Activated CD8-positive, alpha-beta memory T cell treated with anti-CD3 and anti-CD28 coated beads for 1 hour (primary cell): ENCODE measurements at regions not wholly inside any gene's neighbourhood (a gene's known extent, or its start where the extent isn't known, plus 50 kb on each side); places are given as distances from the start of the nearest gene placed in this dataset.
"Not testable (repeated sequence)": the region's sequence is repeated elsewhere in the genome, so short reads cannot be mapped to it uniquely, and the experiment has no call there.

Experiments used
- DNase-seq, 2 donors: peaks; one replicate each; pipeline ENCODE4 v3.0.0-alpha.2; 2020; ENCODE audit warnings: low read depth in 1 of 2; ENCODE audit errors: extremely low read depth in 1 of 2

DNA sequence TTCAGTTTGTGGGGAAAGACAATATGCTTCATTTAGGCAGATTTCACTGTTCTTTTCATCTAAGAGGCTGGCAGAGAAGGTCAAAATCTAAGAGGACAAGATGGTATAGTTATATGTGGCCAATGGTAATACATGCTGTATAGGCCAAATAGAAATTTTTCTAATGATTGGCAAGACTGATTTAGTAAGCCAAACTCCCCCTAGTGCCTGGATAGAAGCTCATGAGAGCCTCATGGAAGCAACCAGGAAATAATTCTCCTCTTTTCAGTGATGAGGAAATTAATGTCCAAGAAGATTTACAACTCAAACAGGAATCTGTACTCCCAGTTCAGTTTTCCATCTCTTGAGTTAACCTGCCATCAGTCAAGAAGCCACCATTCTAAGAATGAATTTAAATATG lies 253.6 kb upstream of the PHF14 start:
- DNase-seq = no peak

DNA sequence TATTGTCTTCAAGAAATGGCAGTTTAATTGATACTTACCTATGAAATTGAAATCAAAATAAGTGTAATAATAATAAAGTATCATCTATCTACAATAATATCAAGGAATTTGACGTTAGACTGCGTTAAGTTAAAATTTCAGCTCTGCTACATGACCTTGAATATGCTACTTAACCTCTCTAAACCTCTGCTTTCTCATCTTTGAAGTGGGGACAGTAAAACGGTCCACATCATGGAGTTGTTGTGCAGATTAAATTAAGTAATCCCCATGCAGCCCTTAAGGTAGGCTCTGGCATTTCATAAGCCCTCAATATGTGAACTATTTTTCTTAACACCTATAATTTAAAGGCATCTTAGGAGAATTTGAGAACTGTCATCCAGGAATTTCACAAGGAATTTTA lies 252.4 kb upstream of the PHF14 start:
- no peak for DNase-seq

DNA sequence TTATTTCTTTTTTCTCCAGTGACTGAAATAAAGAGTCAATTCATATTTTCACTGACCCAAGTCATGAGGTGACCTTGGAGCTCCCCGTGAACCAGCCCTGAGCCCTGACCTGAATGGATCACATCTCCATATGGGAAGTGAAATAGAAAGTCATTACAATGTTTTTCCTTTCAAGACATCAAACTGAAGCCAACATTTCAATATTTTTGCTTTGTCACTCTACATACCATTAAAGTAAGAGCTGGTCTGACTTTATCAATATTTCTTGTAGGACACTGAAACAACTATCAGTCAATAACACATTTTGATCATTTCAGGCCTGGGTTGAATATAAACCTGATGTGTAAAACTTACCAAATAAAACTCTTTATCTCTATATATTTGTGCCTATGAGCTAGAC lies 249.8 kb upstream of the PHF14 start:
- DNase-seq = no peak

DNA sequence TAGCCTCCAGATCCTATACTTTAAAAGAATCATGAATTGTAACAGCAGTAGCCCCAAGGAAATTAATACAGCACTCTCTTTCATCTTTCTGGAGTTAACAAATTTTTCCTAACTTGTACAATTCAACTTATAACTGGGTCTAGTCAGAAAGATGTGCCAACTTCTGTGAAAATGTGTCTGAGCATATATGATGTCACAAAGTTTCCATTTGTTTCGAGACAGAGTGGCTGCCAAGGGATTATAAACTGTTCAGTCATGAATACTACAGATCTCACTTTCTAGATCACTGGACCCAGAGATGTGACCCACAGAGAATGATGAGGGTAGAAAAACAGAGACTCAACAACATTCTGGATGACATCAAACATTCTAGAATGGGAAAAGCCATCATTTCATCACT lies 249.2 kb upstream of the PHF14 start:
- no peak for DNase-seq

DNA sequence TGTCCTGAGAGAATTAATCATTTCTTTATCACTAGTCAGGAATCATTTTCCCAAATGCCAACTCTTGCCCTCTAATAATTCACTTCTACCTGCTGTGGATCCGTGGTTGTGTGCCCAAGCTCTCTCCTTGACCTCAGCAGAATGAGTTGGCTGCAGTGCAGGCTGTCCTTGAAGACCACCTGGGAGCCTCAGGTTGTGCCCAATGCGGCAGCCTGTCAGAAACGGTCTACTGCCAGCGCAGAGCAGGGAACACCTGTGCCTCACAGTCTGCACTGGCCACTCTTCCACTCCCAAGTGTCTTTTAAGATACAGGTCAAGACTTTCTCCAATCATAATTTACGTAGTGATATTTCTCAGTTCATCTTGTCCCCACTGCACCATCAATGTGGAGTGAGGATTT lies 246.0 kb upstream of the PHF14 start:
- no peak for DNase-seq

DNA sequence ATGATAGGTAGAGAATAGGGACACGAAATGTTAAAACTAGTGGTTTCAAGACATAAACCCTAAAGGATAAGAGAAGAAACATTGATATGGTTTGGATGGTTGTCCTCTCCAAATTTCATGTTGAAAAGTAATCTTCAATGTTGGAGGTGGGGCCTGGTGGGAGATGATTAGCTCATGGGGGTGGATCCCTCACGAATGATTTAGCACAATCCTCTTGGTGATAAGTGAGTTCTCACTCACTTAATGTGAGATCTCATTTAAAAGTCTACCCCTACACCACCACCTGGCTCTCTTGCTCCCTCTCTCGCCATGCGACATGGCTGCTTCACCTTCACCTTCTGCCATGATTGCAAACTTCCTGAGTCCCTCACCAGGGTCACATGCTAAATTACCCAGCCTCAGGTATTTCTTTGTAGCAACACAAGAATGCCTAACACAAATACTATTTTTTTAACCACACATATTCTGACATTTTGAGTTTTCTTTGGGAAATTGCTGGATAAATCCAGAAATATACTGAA lies 242.4 kb upstream of the PHF14 start:
- no peak for DNase-seq

DNA sequence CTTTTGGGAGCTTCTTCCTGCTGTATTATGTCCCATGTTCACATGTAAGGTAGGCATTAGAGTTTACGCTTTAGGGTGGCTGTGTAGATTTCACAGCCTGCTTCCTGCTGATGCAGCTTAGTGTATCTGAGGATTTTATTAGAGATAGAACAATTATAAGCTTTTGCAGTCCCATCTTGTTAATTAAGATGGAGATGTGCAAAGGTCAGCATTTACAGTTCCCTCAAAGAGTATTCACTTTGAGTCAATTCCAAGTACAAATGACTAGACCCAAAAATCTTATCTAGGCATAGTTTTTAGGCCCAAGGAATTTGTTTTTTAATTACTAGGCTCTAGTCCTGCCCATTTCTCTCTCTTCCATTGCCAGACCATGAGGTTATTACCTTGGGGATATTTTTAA lies 239.9 kb upstream of the PHF14 start:
- no peak for DNase-seq

DNA sequence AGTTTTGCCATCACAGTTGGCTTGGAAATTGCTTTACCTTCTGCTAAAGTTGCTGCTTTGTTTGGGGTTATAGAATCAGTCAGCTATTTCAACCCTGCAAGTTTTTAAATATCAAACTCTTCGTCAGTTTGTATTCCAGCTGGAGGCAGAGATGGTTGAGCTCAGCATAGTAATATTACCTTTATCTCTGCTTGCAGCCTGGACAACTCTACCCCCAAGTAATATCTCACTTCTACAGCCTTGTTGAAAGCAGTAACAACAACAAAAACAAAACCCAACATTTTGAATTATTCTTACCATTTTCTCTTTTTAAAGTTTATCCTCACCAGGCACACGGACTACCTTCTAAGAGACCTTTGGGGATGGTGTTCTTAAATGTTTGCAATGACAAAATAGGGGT lies 239.1 kb upstream of the PHF14 start:
- no peak for DNase-seq

DNA sequence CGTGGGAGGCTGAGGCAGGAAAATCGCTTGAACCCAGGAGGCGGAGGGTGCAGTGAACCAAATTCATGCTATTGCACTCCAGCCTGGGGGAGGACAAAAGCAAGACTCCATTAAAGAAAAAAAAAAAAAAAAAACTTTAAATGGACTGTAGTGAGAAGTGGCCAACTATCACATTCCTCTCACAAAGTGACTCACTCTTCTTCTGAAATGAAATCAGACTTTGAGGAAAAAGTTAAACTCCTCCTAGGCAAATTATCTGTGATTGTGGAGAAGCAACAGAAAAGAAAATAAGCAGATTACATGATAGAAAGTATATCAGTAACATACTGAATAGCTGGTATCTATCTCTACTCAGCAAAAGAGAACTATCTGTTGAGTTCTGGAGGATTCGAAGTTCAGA lies 234.3 kb upstream of the PHF14 start:
- DNase-seq = no peak

DNA sequence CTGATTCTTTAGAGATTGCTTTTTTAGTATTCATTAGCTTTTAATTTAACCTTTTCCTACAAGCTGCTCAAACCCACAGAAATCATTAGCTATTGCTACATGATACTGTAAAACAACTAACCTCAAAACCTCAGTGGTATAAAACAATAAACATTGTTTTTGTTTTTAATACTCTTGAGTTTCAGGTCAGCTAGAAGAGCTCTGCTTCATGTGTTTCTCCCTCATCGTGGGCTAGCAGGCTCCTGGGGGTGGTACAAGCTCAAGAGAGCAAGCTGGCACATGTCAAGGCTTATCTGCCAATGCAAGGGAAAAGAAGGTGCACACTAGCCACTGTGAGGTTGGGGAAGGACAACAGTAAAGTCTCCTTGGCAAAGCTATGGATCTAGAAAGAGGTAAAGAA lies 232.9 kb upstream of the PHF14 start:
- DNase-seq = no peak

DNA sequence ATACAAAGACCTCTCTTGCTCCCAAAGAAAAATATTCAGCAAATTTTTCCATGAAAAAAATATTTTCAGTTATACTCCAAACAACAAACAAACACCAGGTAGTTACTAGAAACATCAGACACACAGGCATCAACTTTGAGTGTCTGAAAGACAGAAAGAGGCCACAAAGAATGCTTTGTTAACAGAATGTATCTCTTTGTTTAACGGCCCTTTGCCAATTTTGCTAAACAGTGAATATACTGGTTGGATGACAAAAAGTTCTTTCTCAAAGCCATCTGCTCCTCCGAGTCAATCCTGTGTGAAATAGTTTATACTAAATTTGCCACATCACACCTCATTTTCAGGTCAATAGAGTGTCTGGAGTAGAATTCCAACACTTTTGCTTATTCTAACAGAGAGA lies 216.7 kb upstream of the PHF14 start:
- DNase-seq = no peak

DNA sequence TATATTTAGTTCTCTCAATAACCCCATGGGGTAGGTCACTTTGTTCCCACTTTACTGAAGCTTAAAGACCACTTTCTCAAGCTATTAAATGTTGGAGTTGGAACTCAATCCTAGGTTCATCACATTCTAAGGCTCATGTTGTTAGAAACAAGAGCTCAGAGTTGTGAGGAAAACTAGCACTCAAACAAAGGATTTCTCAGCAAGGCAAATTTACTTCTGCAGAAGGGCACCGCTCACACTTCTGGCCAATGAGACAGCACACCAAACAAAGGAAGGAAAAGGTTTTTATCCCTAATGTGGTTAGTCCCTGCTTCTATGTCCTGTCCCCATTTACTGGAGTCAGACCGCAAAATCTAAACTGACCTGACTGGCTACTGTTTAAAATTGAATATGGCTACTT lies 214.6 kb upstream of the PHF14 start:
- no peak for DNase-seq

DNA sequence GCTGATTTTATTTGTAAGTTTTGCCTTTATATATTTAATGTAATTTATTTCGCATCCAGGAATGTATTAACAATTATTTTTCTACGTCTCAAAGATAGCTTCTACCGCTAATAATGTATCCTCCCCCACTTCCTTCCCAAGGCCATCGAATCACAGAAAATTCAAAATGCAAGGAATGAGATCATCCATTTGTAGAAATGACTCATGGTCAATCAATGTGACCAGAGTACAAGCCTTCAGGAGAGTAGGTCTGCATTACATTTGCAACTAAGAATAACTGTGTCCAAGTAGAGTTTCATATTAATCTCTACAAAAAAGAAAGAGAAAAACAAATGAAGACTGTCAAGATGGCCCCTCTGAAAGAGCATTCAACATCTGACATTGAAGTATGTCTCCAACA lies 205.9 kb upstream of the PHF14 start:
- DNase-seq = no peak

DNA sequence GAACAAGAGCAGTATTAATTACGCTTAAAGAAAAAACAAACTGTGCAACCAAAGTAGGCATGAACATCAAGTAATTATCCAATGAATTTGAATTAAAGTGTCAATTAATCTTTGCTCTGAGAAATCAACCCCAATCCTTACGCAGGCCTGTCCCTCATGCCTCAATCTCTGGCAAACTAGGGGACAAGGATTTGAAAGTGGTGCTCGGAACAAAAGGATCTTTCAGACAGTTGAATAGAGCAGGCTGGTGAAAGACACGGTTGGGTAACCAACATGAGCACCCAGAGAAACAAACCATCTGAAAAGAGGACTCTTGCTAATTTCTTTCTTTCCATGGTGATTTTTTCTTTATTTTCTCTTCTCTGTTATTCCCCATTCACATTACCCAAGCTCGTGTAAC lies 203.5 kb upstream of the PHF14 start:
- DNase-seq = no peak

DNA sequence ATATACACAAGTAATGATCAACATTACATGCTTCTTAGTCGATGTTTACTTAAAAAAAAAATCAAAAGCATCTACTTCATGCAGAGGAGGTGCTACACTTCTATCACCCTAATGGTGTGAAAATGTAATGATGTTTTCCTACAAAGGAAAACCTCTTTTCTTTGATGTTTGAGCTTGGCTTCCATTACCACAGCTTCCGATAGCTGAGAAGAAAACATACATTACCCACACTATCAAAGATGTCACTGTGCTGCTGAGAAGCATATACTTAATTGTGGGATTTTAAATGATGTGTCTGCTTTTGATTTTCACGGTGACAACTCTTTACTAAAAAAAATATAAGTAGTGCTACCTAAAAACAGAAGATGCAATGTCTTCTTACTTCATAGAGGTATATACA lies 200.2 kb upstream of the PHF14 start:
- DNase-seq = no peak

DNA sequence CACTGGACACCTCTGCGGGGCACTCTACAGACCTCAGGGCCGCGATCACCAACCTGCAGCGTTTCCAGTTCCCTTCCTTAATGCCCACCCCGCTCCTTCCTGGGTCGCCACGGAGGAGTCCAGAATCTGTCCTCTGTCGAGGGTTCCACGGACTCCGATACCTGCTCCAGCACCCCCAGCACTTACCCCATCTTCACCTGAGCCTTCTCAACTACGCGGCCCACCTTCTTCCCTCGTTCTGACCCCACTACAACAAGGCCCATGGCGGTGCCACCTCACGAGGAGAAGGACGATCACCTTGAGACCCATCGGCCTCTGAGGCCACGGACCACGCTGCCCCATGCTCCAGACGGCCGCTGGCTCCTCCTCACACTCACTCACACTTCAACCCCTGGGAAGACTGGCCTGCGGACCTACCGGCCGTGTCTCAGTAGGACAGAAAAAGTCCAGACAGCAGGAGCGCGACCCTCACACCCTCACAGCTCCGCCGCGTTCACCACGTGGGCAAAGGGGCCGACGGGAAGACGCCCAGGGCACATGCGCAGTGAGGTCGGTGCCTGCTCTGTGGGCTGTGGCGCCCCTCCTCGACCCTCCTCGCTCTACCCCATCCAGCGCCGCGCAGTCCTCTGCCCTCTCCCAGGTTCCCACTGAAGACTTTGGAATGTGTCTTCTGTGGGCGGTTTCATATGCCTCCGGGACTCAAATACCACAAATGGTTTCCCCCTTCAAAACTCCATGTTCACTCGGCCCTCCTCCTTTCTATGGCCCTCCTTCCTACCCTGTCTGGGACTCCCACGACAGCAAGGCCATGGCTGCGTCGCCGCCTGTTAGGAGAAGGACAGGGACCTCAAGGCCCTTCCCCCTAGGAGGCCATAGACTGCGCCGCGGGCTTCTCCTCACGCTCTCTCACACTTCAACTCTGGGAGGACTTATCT lies 193.9 kb upstream of the PHF14 start:
- no peak for DNase-seq

DNA sequence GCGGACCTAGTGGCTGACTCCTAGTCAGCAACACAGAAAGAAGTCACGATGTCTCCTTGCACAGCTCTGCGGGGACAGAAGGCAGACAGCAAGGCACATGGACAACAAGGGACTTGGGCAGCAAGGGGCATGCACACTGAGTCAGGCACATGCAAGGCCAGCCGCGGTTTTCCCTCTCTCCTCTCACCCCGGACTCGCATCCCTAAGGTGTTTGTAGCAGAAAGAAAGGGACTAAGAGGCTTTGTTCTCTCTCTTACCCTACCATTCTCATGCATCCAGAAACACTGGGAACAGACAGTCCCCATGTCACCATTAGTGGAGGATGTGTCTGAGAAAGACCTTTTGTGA lies 193.3 kb upstream of the PHF14 start:
- no peak for DNase-seq

DNA sequence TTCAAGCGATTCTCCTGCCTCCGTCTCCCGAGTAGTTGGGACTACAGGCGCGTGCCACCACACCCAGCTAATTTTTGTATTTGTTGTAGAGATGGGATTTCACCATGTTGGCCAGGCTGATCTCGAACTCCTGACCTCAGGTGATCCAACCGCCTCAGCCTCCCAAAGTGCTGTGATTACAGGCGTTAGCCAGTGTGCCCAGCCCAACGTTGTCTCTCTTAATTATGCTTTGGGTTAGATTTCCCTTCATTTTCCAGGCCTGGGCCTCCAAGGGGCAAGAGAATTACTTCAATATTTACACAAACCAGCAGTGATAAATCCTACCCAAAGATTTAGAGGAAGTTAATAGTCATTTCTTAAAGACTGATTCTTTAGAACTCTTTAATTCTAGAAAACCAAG lies 186.7 kb upstream of the PHF14 start:
- not testable (repeated sequence) for DNase-seq

DNA sequence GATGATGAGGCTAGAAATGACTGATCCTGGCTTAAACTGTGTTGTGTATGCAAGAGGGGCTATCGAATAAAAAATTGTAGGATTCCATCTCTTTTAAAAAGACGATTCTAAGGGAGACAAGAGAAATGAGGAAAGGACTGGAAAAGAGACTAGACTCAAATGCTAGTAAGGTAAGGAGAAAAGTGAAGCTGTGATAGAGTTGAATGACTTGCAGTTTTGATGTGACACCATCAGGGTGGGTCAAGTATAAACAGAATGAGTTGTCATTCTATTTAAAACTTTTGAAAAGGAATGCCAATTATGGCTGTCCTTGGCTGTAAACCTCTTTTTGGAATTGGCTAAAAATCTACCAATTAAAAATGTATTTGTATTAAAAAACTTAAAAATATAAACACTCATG lies 184.5 kb upstream of the PHF14 start:
- DNase-seq = no peak

DNA sequence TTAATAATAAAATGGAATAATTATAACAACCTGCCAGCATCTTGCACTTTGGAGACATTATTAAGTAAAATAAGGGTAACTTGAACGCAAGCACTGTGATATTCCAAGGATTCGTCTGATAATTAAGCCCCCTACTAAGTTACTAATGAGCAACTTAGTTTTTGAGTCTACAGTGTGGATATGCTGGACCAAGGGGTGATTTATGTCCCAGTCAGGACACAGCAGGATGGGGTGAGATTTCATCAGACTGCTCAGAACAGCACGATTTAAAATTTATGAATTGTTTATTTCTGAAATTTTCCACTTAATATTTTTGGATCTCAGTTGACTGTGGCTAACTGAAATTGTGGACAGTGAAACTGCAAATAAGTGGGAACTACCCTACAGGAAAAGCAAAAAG lies 182.8 kb upstream of the PHF14 start:
- DNase-seq = no peak

DNA sequence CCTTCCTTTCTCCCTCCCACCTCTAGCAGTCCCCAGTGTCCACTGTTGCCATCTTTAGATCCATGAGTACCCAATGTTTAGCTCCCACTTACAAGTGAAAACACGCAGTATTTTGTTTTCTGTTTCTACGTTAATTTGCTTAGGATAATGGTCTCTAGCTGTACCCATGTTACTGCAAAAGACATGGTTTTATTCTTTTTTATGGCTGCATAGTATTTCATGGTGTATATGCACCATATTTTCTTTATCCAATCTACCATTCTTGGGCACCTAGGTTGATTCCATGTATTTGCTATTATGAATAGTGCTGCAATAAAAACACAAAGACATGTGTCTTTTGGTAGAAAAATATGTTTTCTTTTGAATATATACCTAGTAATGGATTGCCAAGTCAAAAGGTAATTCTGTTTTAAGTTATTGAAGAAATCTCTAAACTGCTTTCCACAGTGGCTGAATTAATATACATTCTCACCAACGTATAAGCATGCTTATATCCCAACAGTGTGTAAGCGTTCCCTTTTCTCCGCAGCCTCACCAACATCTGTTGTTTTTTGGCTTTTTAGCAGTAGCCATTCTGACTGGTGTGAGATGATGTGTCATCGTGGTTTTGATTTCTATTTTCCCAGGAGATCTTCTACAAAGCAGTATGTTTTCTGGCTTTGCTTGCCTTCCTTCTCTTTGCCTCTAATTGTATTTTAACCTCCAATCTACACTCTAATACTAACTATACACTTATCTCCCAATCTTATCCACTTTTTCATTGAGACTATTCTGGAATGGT lies 179.5 kb upstream of the PHF14 start:
- no peak for DNase-seq

DNA sequence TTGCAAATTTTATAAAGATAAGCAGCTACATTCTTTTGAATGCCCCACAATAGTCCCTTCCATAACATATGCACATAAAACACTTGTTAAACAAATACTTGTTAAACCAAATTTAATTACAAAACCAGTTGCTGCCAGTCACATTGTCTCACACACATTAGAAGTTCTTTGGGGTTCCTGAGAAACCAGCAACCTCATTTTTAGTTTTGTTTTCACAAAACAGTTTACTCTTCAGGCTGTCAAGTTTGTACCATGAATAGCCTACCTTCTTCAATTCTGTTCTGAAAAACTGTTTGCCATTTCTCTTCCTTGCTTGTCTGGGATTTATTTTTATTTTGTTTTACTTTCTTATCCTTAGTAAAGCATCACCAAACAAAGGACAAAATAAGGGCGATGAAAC lies 176.5 kb upstream of the PHF14 start:
- DNase-seq = no peak
